HG03354 (cell line): ENCODE measurements at regions not wholly inside any gene's neighbourhood (a gene's known extent, or its start where the extent isn't known, plus 50 kb on each side); places are given as distances from the start of the nearest gene placed in this dataset.
A peak's percentile ranks its signal among the peaks of the same experiment; 100 is the strongest.
"Not testable (repeated sequence)": the region's sequence is repeated elsewhere in the genome, so short reads cannot be mapped to it uniquely, and the experiment has no call there.

Source experiments
- ATAC-seq: cut with Tn5 transposase; IDR thresholded peaks from one replicate; pipeline ENCODE4 v1.9.1; 2021; ENCODE audit warnings: mild to moderate bottlenecking; ENCODE audit not compliant: unreplicated experiment, poor library complexity, severe bottlenecking

DNA sequence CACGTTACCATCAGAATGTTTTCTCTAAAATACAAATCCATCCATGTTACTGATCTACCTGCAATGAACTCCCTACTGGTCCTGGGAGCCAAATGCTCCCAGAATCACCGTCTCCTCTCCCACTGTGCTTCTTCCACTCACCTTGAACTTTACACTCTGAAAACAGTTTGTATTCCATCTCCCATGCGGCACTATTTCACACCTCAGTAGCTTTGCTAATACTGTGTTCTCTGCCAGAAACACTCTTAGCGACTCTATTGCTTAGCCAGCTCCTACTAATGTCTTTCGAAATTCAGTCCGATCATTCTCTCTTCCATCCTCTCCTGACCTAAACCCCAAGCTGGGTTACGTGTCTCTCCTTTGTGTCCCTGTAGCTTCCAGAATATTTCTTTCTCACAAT is 284.4 kb upstream of the DUSP10 start:
- no peak for ATAC-seq

DNA sequence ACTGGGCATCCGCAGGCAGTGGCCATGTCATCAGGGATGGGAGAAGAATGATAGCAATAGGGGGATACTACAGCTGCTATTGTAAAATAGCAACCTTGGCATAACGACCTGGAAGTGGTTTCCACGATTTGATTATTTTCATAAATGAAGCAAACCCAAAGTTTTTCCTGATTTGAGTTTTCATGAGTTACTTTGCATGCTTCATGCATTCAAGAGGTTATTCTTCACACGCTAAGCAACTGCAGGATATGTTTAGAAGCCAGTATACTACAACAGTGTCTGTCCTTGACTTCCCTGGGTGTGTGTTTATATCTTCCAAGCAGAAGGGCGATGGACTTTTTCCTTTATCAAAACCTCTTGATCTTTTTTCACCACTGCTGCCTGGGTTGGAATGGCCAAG is 281.1 kb upstream of the DUSP10 start:
- no peak for ATAC-seq

DNA sequence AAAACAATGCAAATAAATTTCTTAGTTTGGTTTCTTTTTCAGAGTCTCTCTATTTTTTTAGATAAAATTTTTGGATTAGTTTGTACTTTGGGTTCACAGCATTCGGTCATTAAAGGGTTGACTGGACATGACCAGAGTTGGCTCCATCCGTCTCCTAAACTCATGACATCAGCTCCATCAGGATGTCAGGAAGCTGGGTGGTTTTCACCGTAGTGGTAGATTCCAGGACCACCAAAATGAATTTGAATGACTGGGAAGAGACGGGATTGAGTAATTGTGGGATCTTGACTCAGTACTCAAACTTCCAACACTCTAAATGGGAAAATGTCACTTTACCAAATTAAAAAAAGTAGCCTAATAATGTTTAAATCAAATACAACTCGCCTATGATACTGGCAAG is 279.2 kb upstream of the DUSP10 start:
- ATAC-seq = no peak

DNA sequence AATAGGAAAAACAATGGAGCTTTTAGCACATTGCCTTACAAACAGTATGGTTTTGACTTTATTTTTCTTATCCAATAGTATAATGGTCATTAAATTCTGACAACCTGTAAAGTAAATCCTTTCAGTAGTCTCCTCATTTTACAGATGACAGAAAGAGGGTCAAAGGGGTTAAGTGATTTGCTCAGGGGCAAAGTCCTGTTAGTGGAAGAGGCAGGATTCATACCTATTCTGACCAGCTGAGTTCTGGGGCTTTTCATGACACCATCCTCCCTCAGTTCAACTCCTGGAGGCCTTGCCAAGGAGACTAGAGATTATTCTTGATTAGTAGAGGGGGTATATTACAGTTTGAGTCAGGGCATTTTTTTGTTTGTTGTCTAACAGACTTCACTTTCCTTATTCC is 278.7 kb upstream of the DUSP10 start:
- ATAC-seq = no peak

DNA sequence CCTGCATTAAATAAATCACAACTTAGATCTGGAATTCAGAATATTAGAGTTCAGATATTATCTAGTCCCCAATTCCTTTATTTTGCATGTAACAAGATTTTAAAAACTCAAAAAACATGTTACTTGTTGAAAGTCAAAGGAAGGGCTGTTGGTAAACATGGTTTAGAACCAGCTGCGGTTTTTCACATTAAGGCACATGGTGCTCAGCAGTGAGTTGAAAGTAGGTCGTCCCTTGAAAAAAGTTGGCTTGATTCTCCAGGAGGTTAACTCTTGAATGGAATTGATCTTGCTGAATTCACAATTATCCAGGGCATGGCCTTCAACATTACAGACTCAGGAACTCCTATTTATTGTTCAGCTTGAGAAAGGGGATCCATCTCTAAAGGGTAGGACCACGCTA is 277.1 kb upstream of the DUSP10 start:
- ATAC-seq = no peak

DNA sequence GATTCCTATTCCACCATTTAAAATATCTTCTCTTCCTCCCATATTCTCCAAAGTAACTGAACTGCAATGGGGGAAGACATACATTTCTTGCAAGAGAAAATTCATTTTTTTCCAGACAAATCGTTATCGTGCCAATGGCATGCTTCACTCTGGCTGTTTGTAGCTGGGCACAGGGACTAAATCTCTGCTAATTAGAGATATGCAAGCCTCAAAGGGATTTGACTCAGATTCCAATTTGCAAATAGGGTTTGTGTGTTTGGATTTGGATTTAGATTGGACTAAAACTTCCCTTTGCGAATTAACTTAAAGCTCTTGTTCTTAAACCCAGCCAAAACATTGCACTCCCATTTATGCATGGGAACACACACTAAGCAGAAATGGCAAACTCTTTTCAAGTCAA is 276.2 kb upstream of the DUSP10 start:
- ATAC-seq = no peak

DNA sequence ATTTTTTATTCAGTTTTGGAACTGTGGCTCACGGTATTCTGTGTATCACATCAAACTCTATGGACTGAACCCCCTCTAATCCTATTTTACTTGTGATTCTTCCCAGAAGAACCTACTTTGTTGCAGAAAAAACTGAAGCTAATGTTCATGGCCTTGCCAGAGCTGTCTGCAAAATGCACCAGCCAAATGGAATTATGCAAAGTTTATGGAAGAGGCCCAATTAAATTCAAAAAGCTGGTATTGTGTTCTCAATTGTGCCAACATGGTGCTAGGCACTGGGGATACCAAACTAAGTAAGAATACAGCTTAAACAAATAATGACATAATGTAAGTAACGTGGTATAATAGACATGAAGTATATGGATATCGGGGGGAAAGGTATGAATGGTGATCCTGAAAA is 273.8 kb upstream of the DUSP10 start:
- ATAC-seq = no peak

DNA sequence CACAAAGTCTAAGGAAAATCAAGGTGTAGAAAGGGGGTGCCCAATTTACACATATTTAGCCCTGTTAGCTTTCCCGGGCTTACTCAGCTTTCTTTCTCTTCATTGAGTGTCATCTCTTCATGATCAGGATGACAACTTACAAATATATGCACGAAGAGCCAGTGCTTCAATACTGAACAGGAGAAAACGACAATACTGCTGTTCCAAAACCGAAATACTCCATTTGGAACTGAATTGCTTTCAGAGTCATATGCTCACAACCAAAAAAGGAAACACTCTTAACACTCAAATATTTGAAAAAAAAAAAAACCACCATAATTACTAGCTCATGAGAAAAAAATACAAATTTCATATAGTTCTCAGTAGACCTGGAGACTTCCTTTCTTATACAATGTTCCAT is 272.1 kb upstream of the DUSP10 start:
- no peak for ATAC-seq

DNA sequence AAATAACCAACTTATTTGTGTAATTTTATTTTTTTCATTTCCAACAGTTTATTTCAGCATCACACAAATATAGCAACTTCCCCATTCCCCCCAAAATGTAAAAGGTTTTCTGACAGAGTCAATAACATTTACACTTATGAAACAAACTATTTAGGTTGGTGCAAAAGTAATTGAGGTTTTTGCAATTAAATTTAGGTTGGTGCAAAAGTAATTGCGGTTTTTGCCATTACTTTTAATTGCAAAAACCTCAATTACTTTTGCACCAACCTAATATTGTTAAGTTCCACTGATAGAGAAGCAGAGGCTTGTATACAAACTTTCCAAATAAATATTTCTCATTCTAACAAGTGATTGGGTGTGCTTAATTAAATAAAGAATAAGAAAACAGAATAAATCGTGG is 270.9 kb upstream of the DUSP10 start:
- no peak for ATAC-seq

DNA sequence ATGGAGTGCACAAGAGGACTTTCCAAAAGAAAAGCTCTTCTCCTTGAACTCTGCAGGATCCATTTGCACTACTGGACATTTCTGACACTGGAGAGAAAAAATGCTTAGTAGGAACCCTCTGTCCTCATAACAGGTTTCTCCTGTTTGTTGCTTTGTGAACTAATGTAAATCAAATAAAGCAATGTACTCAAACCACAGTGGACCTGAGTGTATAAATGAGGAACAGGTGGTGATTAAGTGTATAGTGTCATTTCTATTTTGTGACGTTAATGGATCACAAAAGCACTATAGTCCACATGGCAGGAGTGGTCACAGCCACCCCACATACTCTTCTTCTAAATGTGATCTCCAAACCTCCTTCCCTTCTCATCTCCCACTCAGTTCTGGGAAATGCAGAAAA is 268.4 kb upstream of the DUSP10 start:
- no peak for ATAC-seq

DNA sequence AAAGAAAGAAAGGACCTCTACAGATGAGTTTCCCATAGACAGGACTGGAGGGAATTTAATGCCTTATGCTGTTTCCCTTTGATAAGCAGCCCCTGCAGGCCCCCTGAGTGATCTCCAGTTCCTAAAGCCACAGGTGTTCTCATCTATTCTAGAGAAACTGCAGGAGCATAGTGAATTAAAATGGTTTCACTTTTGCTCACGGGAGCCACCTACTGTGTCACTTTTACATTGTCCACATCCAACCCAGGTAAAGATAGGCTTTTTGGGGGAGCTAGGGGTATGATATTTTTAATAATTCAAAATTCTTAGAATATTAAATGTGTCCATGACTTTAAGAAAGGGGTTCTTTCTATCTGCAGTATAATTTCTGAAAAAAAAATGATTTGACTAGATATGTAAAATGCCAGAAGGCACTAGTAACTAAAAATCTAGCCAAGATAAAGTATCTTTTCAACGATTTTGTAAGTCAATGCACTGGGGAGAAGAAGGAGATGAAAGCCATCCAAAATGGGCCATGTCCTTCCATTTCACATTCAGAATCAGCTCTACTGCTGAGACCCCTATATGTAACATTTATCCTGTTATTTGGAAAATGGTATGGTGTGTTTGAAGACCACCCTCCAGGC is 267.3 kb upstream of the DUSP10 start:
- peak; percentile 88 for ATAC-seq

DNA sequence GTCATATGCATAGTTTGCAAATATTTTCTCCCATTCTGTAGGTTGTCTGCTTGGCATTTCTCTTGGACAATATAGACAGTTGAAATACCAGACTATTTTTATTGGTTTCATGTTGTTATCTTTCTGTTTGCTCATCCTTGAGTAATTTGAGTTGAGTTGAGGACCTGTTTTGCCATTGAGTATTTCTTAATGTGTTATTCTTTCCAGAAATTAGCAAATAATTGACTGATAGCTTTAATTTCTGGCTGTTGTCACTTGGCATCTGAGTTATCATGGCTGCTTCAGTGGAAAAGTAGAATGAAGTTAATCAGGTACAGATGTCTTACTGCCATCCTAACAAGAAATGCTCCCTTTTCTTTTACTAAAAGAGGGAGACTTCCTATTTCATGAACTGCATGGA is 264.8 kb upstream of the DUSP10 start:
- ATAC-seq = no peak

DNA sequence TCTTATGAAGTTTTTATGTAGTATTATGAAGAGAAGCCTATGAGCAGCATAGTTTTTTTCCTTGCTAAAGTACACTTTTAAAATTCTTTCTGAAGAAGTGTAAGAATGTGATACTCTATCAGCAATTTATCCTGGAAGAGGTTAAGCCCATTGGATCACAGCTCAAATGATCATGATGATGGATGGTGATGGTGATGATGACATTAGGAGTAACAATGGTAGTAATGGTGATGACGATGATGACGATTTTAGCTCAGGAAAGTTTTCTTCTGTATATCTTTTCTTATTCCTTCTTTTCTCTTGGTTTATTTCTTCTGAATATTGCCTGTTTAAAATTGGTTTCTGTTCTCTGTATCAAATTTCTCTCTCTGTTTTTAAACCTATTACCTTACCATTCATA is 262.9 kb upstream of the DUSP10 start:
- ATAC-seq = no peak

DNA sequence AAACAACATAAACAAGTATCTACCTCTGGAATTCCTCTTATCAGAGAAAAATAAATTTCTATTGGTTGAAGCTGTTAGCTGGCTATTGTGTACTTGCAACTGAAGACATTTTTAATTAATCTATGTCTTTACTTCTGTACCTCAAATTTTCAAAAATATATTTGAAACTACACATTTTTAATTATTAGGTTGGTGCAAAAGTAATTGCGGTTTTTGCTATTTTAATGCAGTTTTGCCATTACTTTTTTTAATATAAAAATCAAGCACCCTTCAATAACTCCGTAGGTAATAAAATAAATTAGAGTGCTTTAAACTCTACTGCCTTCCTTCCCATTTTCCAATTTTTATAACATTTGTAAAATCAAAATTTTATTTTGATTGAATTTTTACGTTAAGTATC is 262.1 kb upstream of the DUSP10 start:
- no peak for ATAC-seq

DNA sequence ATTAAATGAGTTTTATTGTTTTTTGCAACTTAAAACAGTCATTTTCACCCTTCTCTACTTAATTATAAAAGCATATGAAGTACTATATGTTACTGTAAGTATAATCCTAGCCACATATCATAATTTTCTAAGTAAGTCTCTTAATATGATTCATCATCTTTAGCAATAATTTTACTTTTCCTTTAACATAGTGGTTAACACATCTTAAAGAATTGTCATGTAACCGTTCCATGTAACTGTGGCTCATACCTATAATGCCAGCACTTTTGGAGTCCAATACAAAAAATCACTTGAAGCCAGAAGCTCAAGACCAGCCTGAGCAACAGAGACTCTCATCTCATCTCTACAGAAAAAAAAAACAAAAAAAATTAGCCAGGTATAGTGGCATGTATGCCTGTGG is 260.6 kb upstream of the DUSP10 start:
- ATAC-seq = no peak

DNA sequence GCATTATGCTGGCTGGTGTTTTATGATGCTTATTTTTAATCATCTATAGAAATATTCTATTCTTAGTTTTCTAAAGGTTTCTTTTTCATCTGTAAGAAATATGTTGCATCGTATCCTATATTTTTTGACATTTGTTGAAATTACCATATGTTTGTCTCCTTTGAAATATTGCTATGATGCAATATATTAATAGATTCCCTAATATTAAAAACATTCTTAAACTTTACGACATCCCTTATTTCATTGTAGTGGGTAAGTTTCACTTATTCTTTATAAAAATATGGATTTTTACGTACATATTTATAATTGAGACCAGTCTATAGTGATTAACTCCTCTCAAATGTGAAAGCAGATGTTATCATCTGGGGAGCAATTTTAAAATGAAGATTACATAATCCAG is 258.2 kb upstream of the DUSP10 start:
- no peak for ATAC-seq

DNA sequence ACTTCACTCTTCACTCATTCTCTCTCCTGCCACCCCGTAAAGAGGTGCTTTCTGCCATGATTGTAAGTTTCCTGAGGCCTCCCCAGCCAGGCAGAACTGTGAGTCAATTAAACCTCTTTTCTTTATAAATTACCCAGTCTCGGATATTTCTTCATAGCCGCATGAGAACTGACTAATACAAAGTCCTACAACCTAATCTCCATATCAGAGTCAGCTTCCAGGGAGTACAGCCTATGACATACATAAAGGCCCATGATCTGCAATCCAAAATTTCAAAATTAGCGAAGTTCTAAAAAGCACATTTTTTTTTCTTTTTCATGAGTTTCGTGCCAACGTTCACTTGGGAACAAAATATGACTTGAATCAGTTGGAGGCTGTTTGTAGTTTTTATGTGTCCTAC is 256.9 kb upstream of the DUSP10 start:
- ATAC-seq = no peak

DNA sequence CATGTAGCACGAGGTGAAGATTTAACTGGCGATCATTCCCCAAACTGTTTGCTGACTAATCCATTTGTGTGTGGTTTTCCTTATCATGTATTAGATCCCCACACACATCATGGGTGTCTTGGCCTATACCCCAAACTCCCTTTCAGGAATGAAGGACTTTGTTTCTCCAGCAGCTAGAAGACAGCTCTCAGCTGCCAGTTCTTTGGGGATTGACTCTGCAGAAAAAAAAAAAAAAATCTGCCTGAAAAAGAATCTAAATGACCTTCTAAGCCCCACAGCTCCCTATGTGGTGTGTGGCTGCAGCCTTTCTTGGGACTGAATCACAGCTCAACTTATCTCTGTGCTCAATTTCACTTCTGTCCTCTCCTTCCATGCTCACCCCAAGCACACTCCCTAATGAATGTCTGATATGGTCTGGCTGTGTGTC is 256.3 kb upstream of the DUSP10 start:
- ATAC-seq = no peak

DNA sequence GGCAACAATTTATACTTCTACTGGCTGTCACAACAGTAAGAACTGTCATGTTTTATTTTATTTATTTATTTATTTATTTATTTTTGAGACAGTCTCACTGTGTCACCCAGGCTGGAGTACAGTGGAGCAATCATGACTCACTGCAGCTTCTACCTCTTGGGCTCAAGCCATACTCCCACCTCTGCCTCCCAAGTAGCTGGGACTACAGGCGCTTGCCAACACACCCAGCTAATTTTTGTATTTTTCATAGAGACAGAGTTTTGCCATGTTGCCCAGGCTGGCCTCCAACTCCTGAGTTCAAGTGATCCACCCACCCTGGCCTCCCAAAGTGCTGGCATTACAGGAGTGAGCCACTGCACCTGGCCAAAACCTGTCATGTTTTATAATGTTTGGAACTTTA is 255.1 kb upstream of the DUSP10 start:
- ATAC-seq = not testable (repeated sequence)

DNA sequence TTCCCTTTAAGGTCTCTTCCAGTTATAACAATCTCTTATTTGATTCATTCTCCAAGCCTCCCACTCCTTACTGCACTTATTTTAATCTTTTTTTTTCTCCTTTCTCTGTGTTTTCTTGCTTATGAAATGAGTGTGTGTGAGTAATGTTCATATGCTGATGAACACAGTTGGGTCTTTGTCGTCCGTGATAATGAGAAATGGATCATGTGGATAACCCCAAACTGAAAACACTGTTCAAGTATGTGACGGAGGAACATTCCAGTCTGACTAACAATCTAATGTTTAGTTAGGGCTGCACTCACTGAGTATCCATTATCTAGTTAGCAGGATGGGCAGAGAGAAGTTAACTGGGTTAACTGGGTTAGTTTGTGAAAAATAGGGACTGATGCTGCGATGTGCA is 253.1 kb upstream of the DUSP10 start:
- ATAC-seq = no peak

DNA sequence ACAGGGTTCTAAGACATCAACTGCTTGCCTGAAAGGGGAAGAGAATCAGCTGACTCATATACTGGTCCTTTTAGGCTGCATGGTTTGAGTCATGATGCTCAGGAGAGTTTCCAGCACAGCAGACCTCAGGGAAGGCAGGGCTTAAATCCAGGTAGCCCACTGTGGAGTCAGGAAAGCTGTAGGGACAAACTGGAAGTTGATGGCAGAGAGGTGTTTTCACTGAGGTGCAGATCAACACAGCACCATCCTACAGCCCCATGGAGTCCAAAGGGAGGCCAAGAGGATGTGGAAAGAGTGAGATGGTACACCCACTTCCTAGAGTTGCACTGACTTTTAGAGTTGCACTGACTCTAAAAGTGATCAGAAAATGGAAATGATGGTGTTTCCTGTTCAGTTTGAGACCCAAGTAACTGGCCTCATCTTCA is 252.4 kb upstream of the DUSP10 start:
- peak; percentile 73 for ATAC-seq

DNA sequence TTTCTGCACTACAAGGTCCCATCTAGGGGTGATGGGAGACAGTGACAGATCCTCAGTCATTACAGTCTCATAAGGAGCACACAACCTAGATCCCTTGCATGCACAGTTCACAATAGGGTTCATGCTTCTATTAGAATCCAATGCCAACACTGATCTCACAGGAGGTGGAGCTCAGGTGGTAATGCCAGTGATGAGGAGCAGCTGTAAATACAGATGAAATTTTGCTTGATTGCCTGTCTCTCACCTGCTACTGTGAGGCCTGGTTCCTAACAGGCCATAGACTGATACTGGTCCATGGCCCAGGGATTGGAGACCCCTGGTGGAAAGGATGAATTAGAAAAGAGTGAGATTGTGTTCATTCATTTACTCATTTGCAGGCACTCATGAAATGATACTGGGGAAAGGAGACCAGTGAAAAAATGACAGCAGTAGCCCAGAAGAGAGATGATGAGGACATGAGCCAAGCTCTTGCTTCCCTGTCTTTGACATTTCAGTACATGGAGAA is 251.6 kb upstream of the DUSP10 start:
- ATAC-seq = no peak
